ENCODE measurements at regions not wholly inside any gene's neighbourhood (a gene's known extent, or its start where the extent isn't known, plus 50 kb on each side); places are given as distances from the start of the nearest gene placed in this dataset.
A peak's percentile ranks its signal among the peaks of the same experiment; 100 is the strongest.

GRCh38 chr6:141846639-141847038 lies 286.1 kb upstream of the GJE1 start:
- Histone ChIP-seq H3K9ac (ENCODE audit: low read length) (no peak overlapping the region), H2AK5ac (ENCODE audit: low read length) (no peak overlapping the region), H3K36me3 (ENCODE audit: control insufficient read depth, insufficient read depth, low read length) (no peaks in the 10 kb centered on the region), H3K79me1 (ENCODE audit: low read length) (no peaks in the 10 kb centered on the region), H4K8ac (ENCODE audit: low read depth, low read length) (no peak overlapping the region), H3K56ac (ENCODE audit: low read length) (no peak overlapping the region), H3K79me2 (ENCODE audit: control insufficient read depth, insufficient read depth, low read length) (no peaks in the 10 kb centered on the region), H3K4me2 (ENCODE audit: low read length) (no peak overlapping the region), H2BK15ac (replicated peaks; ENCODE audit: low read depth) (no peak overlapping the region), H4K5ac (ENCODE audit: low read length) (no peak overlapping the region), H3K4me3 (ENCODE audit: low read length) (no peak overlapping the region), H2BK120ac (ENCODE audit: low read depth, low read length) (no peak overlapping the region), H3K18ac (ENCODE audit: low read length) (no peak overlapping the region), H3K4ac (ENCODE audit: low read depth, low read length) (no peak overlapping the region), H2BK5ac (ENCODE audit: low read length) (no peak overlapping the region), H3K27ac (ENCODE audit: low read depth, low read length) (no peak overlapping the region), H3K27me3 (ENCODE audit: insufficient read depth, low read length, poor library complexity) (no peaks in the 10 kb centered on the region), H3K4me1 (ENCODE audit: control insufficient read depth, low read depth, low read length) (no peaks in the 10 kb centered on the region), H3K23ac (ENCODE audit: low read length) (no peak overlapping the region)
- no CpG with 5 or more reads among the region's 4 CpGs for WGBS (ENCODE audit: extremely low coverage, insufficient coverage, low lambda C conversion rate)
- DNase-seq: no peak

- H4K8ac ChIP-seq (ENCODE audit: low read depth, low read length): no peak overlapping the region
These were observed 289.4 kb upstream of the GJE1 start for GRCh38 chr6:141843178-141843834.

GRCh38 chr6:141833001-141833655 lies 299.6 kb upstream of the GJE1 start:
- Histone ChIP-seq H3K27me3 (ENCODE audit: insufficient read depth, low read length, poor library complexity) (no peaks in the 10 kb centered on the region), H3K79me2 (ENCODE audit: control insufficient read depth, insufficient read depth, low read length) (no peaks in the 10 kb centered on the region), H2BK15ac (replicated peaks; ENCODE audit: low read depth) (no peak overlapping the region), H3K23ac (ENCODE audit: low read length) (no peak overlapping the region), H4K5ac (ENCODE audit: low read length) (no peak overlapping the region), H3K4me1 (ENCODE audit: control insufficient read depth, low read depth, low read length) (peaks cover 3% of the 10 kb centered on the region), H3K36me3 (ENCODE audit: control insufficient read depth, insufficient read depth, low read length) (no peaks in the 10 kb centered on the region), H2BK5ac (ENCODE audit: low read length) (no peak overlapping the region), H4K8ac (ENCODE audit: low read depth, low read length) (no peak overlapping the region), H3K4me3 (ENCODE audit: low read length) (no peak overlapping the region), H2BK120ac (ENCODE audit: low read depth, low read length) (peak overlapping the region; percentile 61), H3K79me1 (ENCODE audit: low read length) (no peaks in the 10 kb centered on the region), H3K4ac (ENCODE audit: low read depth, low read length) (peak overlapping the region; percentile 48), H3K18ac (ENCODE audit: low read length) (no peak overlapping the region), H3K56ac (ENCODE audit: low read length) (no peak overlapping the region), H3K27ac (ENCODE audit: low read depth, low read length) (no peak overlapping the region), H2AK5ac (ENCODE audit: low read length) (no peak overlapping the region), H3K4me2 (ENCODE audit: low read length) (no peak overlapping the region), H3K9ac (ENCODE audit: low read length) (no peak overlapping the region)
- no CpG with 5 or more reads among the region's 7 CpGs for WGBS (ENCODE audit: extremely low coverage, insufficient coverage, low lambda C conversion rate)
- no peak for DNase-seq

More at GRCh38 chr6:141843178-141843834, 289.4 kb upstream of the GJE1 start:
- 100% methylated on average over 1 of the region's 3 CpGs for WGBS (ENCODE audit: extremely low coverage, insufficient coverage, low lambda C conversion rate)
- no peak overlapping the region for H3K27ac ChIP-seq (ENCODE audit: low read depth, low read length)
- H2BK15ac ChIP-seq (replicated peaks; ENCODE audit: low read depth): no peak overlapping the region
- H2AK5ac ChIP-seq (ENCODE audit: low read length): no peak overlapping the region
- no peak overlapping the region for H3K18ac ChIP-seq (ENCODE audit: low read length)
- no peak overlapping the region for H3K4me3 ChIP-seq (ENCODE audit: low read length)
- H3K27me3 ChIP-seq (ENCODE audit: insufficient read depth, low read length, poor library complexity): no peaks in the 10 kb centered on the region
- no peak overlapping the region for H2BK5ac ChIP-seq (ENCODE audit: low read length)
- DNase-seq: no peak
- H3K4ac ChIP-seq (ENCODE audit: low read depth, low read length): no peak overlapping the region
- H3K36me3 ChIP-seq (ENCODE audit: control insufficient read depth, insufficient read depth, low read length): no peaks in the 10 kb centered on the region
- H3K79me1 ChIP-seq (ENCODE audit: low read length): no peaks in the 10 kb centered on the region
- H3K56ac ChIP-seq (ENCODE audit: low read length): no peak overlapping the region
- H2BK120ac ChIP-seq (ENCODE audit: low read depth, low read length): no peak overlapping the region
- no peak overlapping the region for H4K5ac ChIP-seq (ENCODE audit: low read length)
- no peaks in the 10 kb centered on the region for H3K4me1 ChIP-seq (ENCODE audit: control insufficient read depth, low read depth, low read length)
- H3K4me2 ChIP-seq (ENCODE audit: low read length): no peak overlapping the region
- H3K79me2 ChIP-seq (ENCODE audit: control insufficient read depth, insufficient read depth, low read length): no peaks in the 10 kb centered on the region
- H3K23ac ChIP-seq (ENCODE audit: low read length): no peak overlapping the region
- no peak overlapping the region for H3K9ac ChIP-seq (ENCODE audit: low read length)

- no peak overlapping the region for H3K9ac ChIP-seq (ENCODE audit: low read length)
- no peaks in the 10 kb centered on the region for H3K27me3 ChIP-seq (ENCODE audit: insufficient read depth, low read length, poor library complexity)
- H3K23ac ChIP-seq (ENCODE audit: low read length): no peak overlapping the region
- no peak overlapping the region for H2BK120ac ChIP-seq (ENCODE audit: low read depth, low read length)
- no peak overlapping the region for H3K4me3 ChIP-seq (ENCODE audit: low read length)
- H3K36me3 ChIP-seq (ENCODE audit: control insufficient read depth, insufficient read depth, low read length): no peaks in the 10 kb centered on the region
- no peaks in the 10 kb centered on the region for H3K79me1 ChIP-seq (ENCODE audit: low read length)
- DNase-seq: no peak
- no peak overlapping the region for H4K5ac ChIP-seq (ENCODE audit: low read length)
- H3K18ac ChIP-seq (ENCODE audit: low read length): no peak overlapping the region
- no peak overlapping the region for H3K4ac ChIP-seq (ENCODE audit: low read depth, low read length)
- H2BK5ac ChIP-seq (ENCODE audit: low read length): no peak overlapping the region
- H2AK5ac ChIP-seq (ENCODE audit: low read length): no peak overlapping the region
- no CpG with 5 or more reads among the region's 1 CpG for WGBS (ENCODE audit: extremely low coverage, insufficient coverage, low lambda C conversion rate)
- H3K4me2 ChIP-seq (ENCODE audit: low read length): no peak overlapping the region
- H3K4me1 ChIP-seq (ENCODE audit: control insufficient read depth, low read depth, low read length): peaks cover 3% of the 10 kb centered on the region
- no peak overlapping the region for H2BK15ac ChIP-seq (replicated peaks; ENCODE audit: low read depth)
- H4K8ac ChIP-seq (ENCODE audit: low read depth, low read length): no peak overlapping the region
- no peak overlapping the region for H3K56ac ChIP-seq (ENCODE audit: low read length)
- no peaks in the 10 kb centered on the region for H3K79me2 ChIP-seq (ENCODE audit: control insufficient read depth, insufficient read depth, low read length)
- H3K27ac ChIP-seq (ENCODE audit: low read depth, low read length): no peak overlapping the region
These were observed 302.2 kb upstream of the GJE1 start for GRCh38 chr6:141830530-141830929.

GRCh38 chr6:141829566-141830360 lies 303.0 kb upstream of the GJE1 start:
- Histone ChIP-seq H4K5ac (ENCODE audit: low read length) (no peak overlapping the region), H3K27ac (ENCODE audit: low read depth, low read length) (no peak overlapping the region), H3K36me3 (ENCODE audit: control insufficient read depth, insufficient read depth, low read length) (no peaks in the 10 kb centered on the region), H3K23ac (ENCODE audit: low read length) (no peak overlapping the region), H4K8ac (ENCODE audit: low read depth, low read length) (no peak overlapping the region), H2BK120ac (ENCODE audit: low read depth, low read length) (no peak overlapping the region), H3K27me3 (ENCODE audit: insufficient read depth, low read length, poor library complexity) (no peaks in the 10 kb centered on the region), H2BK15ac (replicated peaks; ENCODE audit: low read depth) (no peak overlapping the region), H2AK5ac (ENCODE audit: low read length) (no peak overlapping the region), H3K18ac (ENCODE audit: low read length) (no peak overlapping the region), H3K4ac (ENCODE audit: low read depth, low read length) (no peak overlapping the region), H3K4me2 (ENCODE audit: low read length) (no peak overlapping the region), H3K79me1 (ENCODE audit: low read length) (no peaks in the 10 kb centered on the region), H3K4me3 (ENCODE audit: low read length) (no peak overlapping the region), H3K4me1 (ENCODE audit: control insufficient read depth, low read depth, low read length) (peaks cover 3% of the 10 kb centered on the region), H3K56ac (ENCODE audit: low read length) (no peak overlapping the region), H2BK5ac (ENCODE audit: low read length) (no peak overlapping the region), H3K79me2 (ENCODE audit: control insufficient read depth, insufficient read depth, low read length) (no peaks in the 10 kb centered on the region), H3K9ac (ENCODE audit: low read length) (no peak overlapping the region)
- no CpG with 5 or more reads among the region's 4 CpGs for WGBS (ENCODE audit: extremely low coverage, insufficient coverage, low lambda C conversion rate)
- peak; percentile 58 for DNase-seq

Measured in mesendoderm (in vitro differentiated cells).